ENCODE measurements at regions not wholly inside any gene's neighbourhood (a gene's known extent, or its start where the extent isn't known, plus 50 kb on each side); places are given as distances from the start of the nearest gene placed in this dataset.

- Histone ChIP-seq H4K20me1 (replicated peaks in 1 of 2; ENCODE audit: control insufficient read depth in 1 of 2, insufficient read depth in 2 of 2, low read length in 2 of 2) (no peaks in the 10 kb centered on the region), H3K18ac (ENCODE audit: extremely low read depth, low read length) (no peak overlapping the region), H4K91ac (replicated peaks; ENCODE audit: insufficient read length, low read length) (no peak overlapping the region), H3K4me1 (replicated peaks in 1 of 4; ENCODE audit: control insufficient read depth in 3 of 4, insufficient read depth in 4 of 4, low read length in 3 of 4) (peaks cover 0 to under 1% (median 0%) of the 10 kb centered on the region in 4 experiments; a peak in 1 of 7 replicates), H3K4ac (replicated peaks; ENCODE audit: insufficient read length, low read depth, low read length) (no peak overlapping the region), H2BK12ac (ENCODE audit: low read depth, low read length) (peak overlapping the region; percentile 39; the same call in 1 of the 2 replicates), H3K9me3 (ENCODE audit: insufficient read depth in 2 of 2, low read depth in 1 of 2, low read length in 1 of 2) (peaks cover 12 to 17% of the 10 kb centered on the region in 2 experiments), H2BK20ac (ENCODE audit: low read length) (no peak overlapping the region), H3K27ac (ENCODE audit: low read depth, low read length) (no peak overlapping the region), H3K23me2 (ENCODE audit: low read depth, low read length) (peaks cover 3% of the 10 kb centered on the region; the same call in 1 of the 2 replicates), H3K56ac (replicated peaks; ENCODE audit: insufficient read length, low read depth, low read length) (no peak overlapping the region), H2BK15ac (ENCODE audit: low read length) (no peak overlapping the region), H2AFZ (ENCODE audit: low read length) (no peak overlapping the region), H3K79me1 (ENCODE audit: low read depth, low read length) (no peaks in the 10 kb centered on the region), H2AK5ac (ENCODE audit: low read depth, low read length) (no peak overlapping the region), H3K4me2 (ENCODE audit: insufficient read depth in 1 of 2, low read depth in 2 of 2, low read length in 2 of 2) (no peak overlapping the region), H3K4me3 (ENCODE audit: extremely low read depth in 1 of 4, insufficient read depth in 2 of 4, low read depth in 3 of 4, low read length in 4 of 4) (no peak overlapping the region), H4K8ac (ENCODE audit: extremely low read depth, insufficient read depth, low read length) (no peak overlapping the region; the same call in 1 of the 2 replicates), H3K9ac (replicated peaks in 1 of 4; ENCODE audit: extremely low read depth in 1 of 4, low read depth in 3 of 4, low read length in 3 of 4) (no peak overlapping the region), H3K79me2 (ENCODE audit: control insufficient read depth in 1 of 2, insufficient read depth in 2 of 2, low read length in 2 of 2) (no peaks in the 10 kb centered on the region), H2BK5ac (ENCODE audit: low read depth, low read length) (no peak overlapping the region), H3K36me3 (ENCODE audit: control insufficient read depth in 2 of 4, insufficient read depth in 4 of 4, low read length in 3 of 4) (no peaks in the 10 kb centered on the region), H3K23ac (ENCODE audit: insufficient read length) (no peak overlapping the region), H3K14ac (ENCODE audit: insufficient read length) (no peak overlapping the region), H3K27me3 (replicated peaks in 1 of 4; ENCODE audit: control insufficient read depth in 3 of 4, extremely low read depth in 1 of 4, insufficient read depth in 3 of 4, low read length in 3 of 4) (no peaks in the 10 kb centered on the region), H4K5ac (ENCODE audit: insufficient read length, low read depth, low read length) (no peak overlapping the region), H2BK120ac (replicated peaks; ENCODE audit: low read depth, low read length) (no peak overlapping the region)
- TF ChIP-seq SP1 (IDR thresholded peaks at IDR 0.05; ENCODE audit: low read depth, low read length) (no peak), TAF7 (optimal IDR thresholded peaks at IDR 0.05; ENCODE audit: borderline replicate concordance, low read depth, low read length) (no peak)
- peak in 1 of 2 experiments; percentile 30 for DNase-seq (ENCODE audit: low read depth in 1 of 2, low spot score in 2 of 2)
- ChIA-PET POLR2A (ENCODE audit: partially characterized antibody) (interaction anchor here (1.7 kb wide), 1 partner anchor 63 kb away, joined by 3 read pairs; no protein-coding TSS in a partner anchor), CTCF (ENCODE audit: partially characterized antibody) (interaction anchor here (0.6 to 1.2 kb wide), 5 partner anchors 9 to 273 kb away, joined by 3 to 6 read pairs (median 3); no protein-coding TSS in a partner anchor)
- FAIRE-seq: no peak
- 85% methylated on average over 16 of the region's 17 CpGs; no CpG with 5 or more reads in 1 of the 2 experiments for WGBS, 2 experiments (ENCODE audit: extremely low coverage in 1 of 2, insufficient coverage in 1 of 2, insufficient read length in 1 of 2, insufficient replicate concordance in 2 of 2, low coverage in 1 of 2, low lambda C conversion rate in 2 of 2, missing lambda C conversion rate in 1 of 2)
Measured at GRCh38 chr4:184273166-184274147, 55.8 kb upstream of the ENPP6 start.
